Prostate gland (tissue), 2 donors: ENCODE measurements at regions not wholly inside any gene's neighbourhood (a gene's known extent, or its start where the extent isn't known, plus 50 kb on each side); places are given as distances from the start of the nearest gene placed in this dataset.
A peak's percentile ranks its signal among the peaks of the same experiment; 100 is the strongest.

Source experiments
- POLR2A ChIP-seq: fragments of 450-650 bp; IDR thresholded peaks from one replicate; pipeline ENCODE4 v1.6.1; 2016; ENCODE audit warnings: antibody characterized with exemption, mild to moderate bottlenecking
- TF ChIP-seq, protein P1 (sequence below), 4 experiments: fragments of 200-600 bp in 2 of 4; fragments of 450-650 bp in 2 of 4; sonication (generic) in 2 of 4; IDR thresholded peaks; 1 replicate in 3 of 4; 2 replicates in 1 of 4; pipeline ENCODE4 v1.5.1; 2016 to 2019; ENCODE audit warnings: antibody characterized with exemption in 4 of 4, mild to moderate bottlenecking in 2 of 4, moderate library complexity in 2 of 4

DNA sequence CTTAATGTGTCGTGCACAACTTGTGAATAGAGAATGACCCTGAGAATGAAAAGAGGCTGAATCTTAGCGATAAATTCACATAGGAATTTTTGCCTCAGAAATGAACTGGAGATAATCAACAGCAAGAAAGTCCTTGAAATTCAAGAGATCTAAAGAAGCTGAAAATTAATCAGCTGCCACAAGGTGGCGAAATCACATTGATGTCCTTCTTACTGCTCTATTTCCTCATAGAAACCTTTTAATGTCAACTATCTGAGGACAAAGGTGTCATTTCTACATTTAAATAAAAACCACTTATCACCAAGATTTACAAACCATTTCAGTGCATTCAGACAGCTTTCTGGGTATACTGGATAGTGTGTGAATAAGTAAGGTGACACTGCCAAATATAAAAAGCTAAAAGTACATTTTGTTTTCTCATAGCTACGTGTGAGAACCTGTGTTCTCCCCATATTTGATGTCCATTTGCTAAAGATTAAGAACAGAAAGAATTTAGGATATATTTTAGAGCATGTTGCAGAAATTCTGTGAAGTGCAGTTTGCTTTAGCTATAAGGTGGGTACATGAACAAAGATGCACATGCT lies 485.3 kb upstream of the PTBP2 start:
- TF ChIP-seq, protein P1, sequence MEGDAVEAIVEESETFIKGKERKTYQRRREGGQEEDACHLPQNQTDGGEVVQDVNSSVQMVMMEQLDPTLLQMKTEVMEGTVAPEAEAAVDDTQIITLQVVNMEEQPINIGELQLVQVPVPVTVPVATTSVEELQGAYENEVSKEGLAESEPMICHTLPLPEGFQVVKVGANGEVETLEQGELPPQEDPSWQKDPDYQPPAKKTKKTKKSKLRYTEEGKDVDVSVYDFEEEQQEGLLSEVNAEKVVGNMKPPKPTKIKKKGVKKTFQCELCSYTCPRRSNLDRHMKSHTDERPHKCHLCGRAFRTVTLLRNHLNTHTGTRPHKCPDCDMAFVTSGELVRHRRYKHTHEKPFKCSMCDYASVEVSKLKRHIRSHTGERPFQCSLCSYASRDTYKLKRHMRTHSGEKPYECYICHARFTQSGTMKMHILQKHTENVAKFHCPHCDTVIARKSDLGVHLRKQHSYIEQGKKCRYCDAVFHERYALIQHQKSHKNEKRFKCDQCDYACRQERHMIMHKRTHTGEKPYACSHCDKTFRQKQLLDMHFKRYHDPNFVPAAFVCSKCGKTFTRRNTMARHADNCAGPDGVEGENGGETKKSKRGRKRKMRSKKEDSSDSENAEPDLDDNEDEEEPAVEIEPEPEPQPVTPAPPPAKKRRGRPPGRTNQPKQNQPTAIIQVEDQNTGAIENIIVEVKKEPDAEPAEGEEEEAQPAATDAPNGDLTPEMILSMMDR (IDR thresholded peaks at IDR 0.05), result peak; percentile 14 to 61 (median 56)
- TF ChIP-seq POLR2A, result no peak
